ENCODE measurements at regions not wholly inside any gene's neighbourhood (a gene's known extent, or its start where the extent isn't known, plus 50 kb on each side); places are given as distances from the start of the nearest gene placed in this dataset.

DNA sequence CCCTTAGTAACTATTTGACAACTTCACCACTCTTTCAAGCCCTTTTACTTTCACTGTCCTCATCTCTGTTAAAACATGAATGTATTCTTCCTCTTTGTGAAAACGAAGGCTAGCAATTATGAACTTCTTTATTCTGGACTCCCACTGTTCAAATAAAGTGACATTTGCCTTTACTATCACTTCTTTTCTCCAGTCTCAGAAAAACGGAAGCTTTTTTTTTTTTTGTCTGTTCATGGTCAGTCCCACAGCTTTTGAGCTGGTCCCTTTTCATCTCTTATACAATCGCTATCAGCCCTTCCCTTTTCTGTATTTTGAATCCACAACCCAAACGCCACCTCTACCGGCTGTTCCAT lies 327.7 kb downstream of the DKK2 start:
- TF ChIP-seq, protein P1, sequence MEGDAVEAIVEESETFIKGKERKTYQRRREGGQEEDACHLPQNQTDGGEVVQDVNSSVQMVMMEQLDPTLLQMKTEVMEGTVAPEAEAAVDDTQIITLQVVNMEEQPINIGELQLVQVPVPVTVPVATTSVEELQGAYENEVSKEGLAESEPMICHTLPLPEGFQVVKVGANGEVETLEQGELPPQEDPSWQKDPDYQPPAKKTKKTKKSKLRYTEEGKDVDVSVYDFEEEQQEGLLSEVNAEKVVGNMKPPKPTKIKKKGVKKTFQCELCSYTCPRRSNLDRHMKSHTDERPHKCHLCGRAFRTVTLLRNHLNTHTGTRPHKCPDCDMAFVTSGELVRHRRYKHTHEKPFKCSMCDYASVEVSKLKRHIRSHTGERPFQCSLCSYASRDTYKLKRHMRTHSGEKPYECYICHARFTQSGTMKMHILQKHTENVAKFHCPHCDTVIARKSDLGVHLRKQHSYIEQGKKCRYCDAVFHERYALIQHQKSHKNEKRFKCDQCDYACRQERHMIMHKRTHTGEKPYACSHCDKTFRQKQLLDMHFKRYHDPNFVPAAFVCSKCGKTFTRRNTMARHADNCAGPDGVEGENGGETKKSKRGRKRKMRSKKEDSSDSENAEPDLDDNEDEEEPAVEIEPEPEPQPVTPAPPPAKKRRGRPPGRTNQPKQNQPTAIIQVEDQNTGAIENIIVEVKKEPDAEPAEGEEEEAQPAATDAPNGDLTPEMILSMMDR (IDR thresholded peaks at IDR 0.05; ENCODE audit: insufficient read depth, low read length, poor library complexity, severe bottlenecking), result no peak
- TF ChIP-seq EZH2phosphoT487 (conservative IDR thresholded peaks at IDR 0.05; ENCODE audit: low read length), result no peak

All from SU-DHL-6 (cell line).